Endothelial cell of umbilical vein (primary cell): ENCODE measurements at regions not wholly inside any gene's neighbourhood (a gene's known extent, or its start where the extent isn't known, plus 50 kb on each side); places are given as distances from the start of the nearest gene placed in this dataset.

Source experiments
- BruUV-seq: library from RNA; stranded (reverse); fragments of 400-500 nt; replicated peaks from 2 replicates; lab custom pipeline; 2021; lab: Mats Ljungman, UMichigan
- CTCF ChIA-PET: fragments of 300-600, 350-600 bp; sonication (Branson Sonifier 250); formaldehyde crosslinking; loops from one replicate; lab custom pipeline; 2021; ENCODE audit warnings: antibody characterized with exemption, inconsistent platforms; lab: Charles Lee
- POLR2A ChIA-PET: fragments of 300-600, 350-600 bp; sonication (Branson Sonifier 250); formaldehyde crosslinking; loops from one replicate; lab custom pipeline; 2021; ENCODE audit warnings: antibody characterized with exemption, inconsistent platforms; lab: Charles Lee
- DNase-seq: peaks from one replicate; pipeline ENCODE4 v3.0.0-alpha.2; 2011; ENCODE audit warnings: low read depth, low spot score
- FAIRE-seq: peaks from 2 replicates; lab custom pipeline; 2011; peaks lifted over from hg19 to GRCh38; lab: Jason Lieb, UNC
- H2AFZ ChIP-seq: 2 replicates; pipeline ENCODE4 v1.6.0; 2012; ENCODE audit warnings: low read depth, low read length, control low read depth, inconsistent platforms
- H3K27ac ChIP-seq: 2 replicates; pipeline ENCODE4 v1.5.1; 2011; ENCODE audit warnings: low read depth, mild to moderate bottlenecking, control low read depth, low read length, moderate library complexity; ENCODE audit not compliant: insufficient read depth
- H3K27me3 ChIP-seq, 2 experiments: 2 replicates each; pipeline versions ENCODE4 v1.6.0 to v1.6.1; 2011; ENCODE audit warnings: low read length in 2 of 2, mixed read lengths in 1 of 2; ENCODE audit not compliant: control insufficient read depth in 2 of 2, insufficient read depth in 2 of 2
- H3K36me3 ChIP-seq, 2 experiments: 2 replicates in 1 of 2; 3 replicates in 1 of 2; pipeline ENCODE4 v1.5.1; 2011; ENCODE audit warnings: low read length in 2 of 2, mild to moderate bottlenecking in 1 of 2, moderate library complexity in 1 of 2; ENCODE audit not compliant: control insufficient read depth in 2 of 2, insufficient read depth in 2 of 2; ENCODE audit errors: extremely low read depth in 1 of 2
- H3K4me1 ChIP-seq: 3 replicates; pipeline ENCODE4 v1.5.1; 2011; ENCODE audit warnings: mild to moderate bottlenecking, low read length; ENCODE audit not compliant: control insufficient read depth, insufficient read depth; ENCODE audit errors: extremely low read depth
- H3K4me2 ChIP-seq: 2 replicates; pipeline ENCODE4 v1.6.1; 2011; ENCODE audit warnings: low read length, control low read depth, mixed read lengths; ENCODE audit not compliant: insufficient read depth
- H3K4me3 ChIP-seq, 3 experiments: fragments of 200-600 bp in 1 of 3; sonication (generic), shearing (Covaris generic) in 1 of 3; replicated peaks in 1 of 3; 2 replicates each; pipeline ENCODE4 v1.5.1; 2011 to 2016; ENCODE audit warnings: control low read depth in 3 of 3, low read length in 3 of 3, mild to moderate bottlenecking in 2 of 3, inconsistent platforms in 1 of 3, low read depth in 1 of 3, moderate library complexity in 1 of 3; ENCODE audit not compliant: insufficient read depth in 1 of 3
- H3K79me2 ChIP-seq: 2 replicates; pipeline ENCODE4 v1.6.0; 2012; ENCODE audit warnings: low read length, inconsistent platforms; ENCODE audit not compliant: control insufficient read depth, insufficient read depth
- H3K9ac ChIP-seq: replicated peaks from 2 replicates; pipeline ENCODE3; 2011; ENCODE audit warnings: low read length, control low read depth; ENCODE audit not compliant: insufficient read depth; ENCODE audit errors: extremely low read depth
- H3K9me1 ChIP-seq: replicated peaks from 3 replicates; pipeline ENCODE4 v1.6.0; 2011; ENCODE audit warnings: mild to moderate bottlenecking, low read length; ENCODE audit not compliant: control insufficient read depth, insufficient read depth; ENCODE audit errors: extremely low read depth
- H3K9me3 ChIP-seq: replicated peaks from 2 replicates; pipeline ENCODE4 v1.5.1; 2012; ENCODE audit warnings: low read length, inconsistent platforms; ENCODE audit not compliant: control insufficient read depth, insufficient read depth
- H4K20me1 ChIP-seq: replicated peaks from 2 replicates; pipeline ENCODE3; 2011; ENCODE audit warnings: mild to moderate bottlenecking, low read length; ENCODE audit not compliant: control insufficient read depth, insufficient read depth; ENCODE audit errors: extremely low read depth
- EZH2 ChIP-seq: IDR thresholded peaks from 2 replicates; pipeline ENCODE4 v1.6.1; 2012; ENCODE audit warnings: borderline replicate concordance, low read depth, mild to moderate bottlenecking, moderate library complexity, low read length, inconsistent platforms; ENCODE audit not compliant: severe bottlenecking
- FOS ChIP-seq: IDR thresholded peaks from 2 replicates; pipeline ENCODE4 v1.6.1; 2011; ENCODE audit warnings: mild to moderate bottlenecking, low read length, moderate library complexity, borderline replicate concordance; ENCODE audit not compliant: insufficient read depth
- GATA2 ChIP-seq: IDR thresholded peaks from 2 replicates; pipeline ENCODE4 v1.7.0; 2011; ENCODE audit warnings: low read depth, mild to moderate bottlenecking, moderate library complexity, mixed read lengths, low read length; ENCODE audit not compliant: insufficient read length, insufficient read depth
- JUN ChIP-seq: IDR thresholded peaks from 2 replicates; pipeline ENCODE4 v1.6.1; 2011; ENCODE audit warnings: borderline replicate concordance, low read depth; ENCODE audit not compliant: insufficient read length, insufficient read depth
- MYC ChIP-seq: IDR thresholded peaks from one replicate; pipeline ENCODE4 v1.6.1; 2011; ENCODE audit warnings: mild to moderate bottlenecking, low read depth, low read length
- POLR2A ChIP-seq: IDR thresholded peaks from 2 replicates; pipeline ENCODE4 v1.6.1; 2012; ENCODE audit warnings: low read depth, mild to moderate bottlenecking, control low read depth, low read length
- POLR2AphosphoS5 ChIP-seq: IDR thresholded peaks from 2 replicates; pipeline ENCODE4 v1.6.1; 2012; ENCODE audit warnings: low read depth, mild to moderate bottlenecking, control low read depth, low read length, moderate library complexity; ENCODE audit not compliant: insufficient read depth
- dilution Hi-C: fragments of 300-500 bp; cut with MboI; formaldehyde crosslinking; loops from one replicate; pipeline ENCODE4 v1.15.0; 2019; ENCODE audit warnings: low sequenced_read_pairs; ENCODE audit not compliant: extremely low pct_ligation_motif_present
- intact Hi-C: fragments of 100-400 bp; cut with micrococcal nuclease; formaldehyde crosslinking; loops from one replicate; pipeline ENCODE4 v1.10.0; 2022
- TF ChIP-seq, protein P1 (sequence below), 2 donors: IDR thresholded peaks; 1 replicate in 1 of 2; 2 replicates in 1 of 2; pipeline ENCODE4 v1.5.1; 2011; ENCODE audit warnings: low read length in 2 of 2, mild to moderate bottlenecking in 2 of 2, moderate library complexity in 2 of 2, control low read depth in 1 of 2, inconsistent platforms in 1 of 2, low read depth in 1 of 2; ENCODE audit not compliant: insufficient read depth in 1 of 2; ENCODE audit errors: extremely low read depth in 1 of 2
- TF ChIP-seq, protein P2 (sequence below): IDR thresholded peaks from 2 replicates; pipeline ENCODE4 v1.6.1; 2011; ENCODE audit not compliant: insufficient read depth, insufficient read length

DNA sequence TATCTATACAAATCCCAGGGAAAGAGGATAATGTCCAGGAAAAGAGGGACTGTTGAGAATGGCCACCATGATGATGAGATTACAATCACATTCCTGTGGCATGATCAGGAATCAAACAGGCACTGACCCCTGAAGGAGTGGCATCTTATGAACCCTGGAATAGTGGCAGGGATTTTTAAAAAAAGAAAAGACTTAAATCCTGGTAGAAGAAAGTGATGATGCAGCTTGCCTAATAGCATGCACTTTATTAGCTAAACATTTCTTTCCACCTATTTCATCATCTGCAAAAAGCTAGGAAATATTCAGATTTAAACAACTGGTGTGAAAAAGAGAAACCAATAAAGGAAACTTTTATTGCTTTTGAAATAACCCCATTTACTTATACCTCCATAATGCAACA is 87.2 kb upstream of the FSHR start:
- Histone ChIP-seq H3K9ac (no peak overlapping the region), H3K9me3 (no peaks in the 10 kb centered on the region), H3K9me1 (no peaks in the 10 kb centered on the region), H3K36me3 (no peaks in the 10 kb centered on the region), H3K79me2 (no peaks in the 10 kb centered on the region), H3K27ac (no peak overlapping the region), H4K20me1 (no peaks in the 10 kb centered on the region), H3K27me3 (no peaks in the 10 kb centered on the region), H3K4me2 (no peak overlapping the region), H2AFZ (no peak overlapping the region), H3K4me3 (no peak overlapping the region), H3K4me1 (no peaks in the 10 kb centered on the region)
- DNase-seq (no peak), FAIRE-seq (no peak)
- intact Hi-C loops, result no loop called here
- no TSS peak for BruUV-seq
- ChIA-PET CTCF (no interaction called here), POLR2A (no interaction called here)
- dilution Hi-C loops, result no loop called here
- TF ChIP-seq MYC (no peak), FOS (no peak), POLR2A (no peak)

DNA sequence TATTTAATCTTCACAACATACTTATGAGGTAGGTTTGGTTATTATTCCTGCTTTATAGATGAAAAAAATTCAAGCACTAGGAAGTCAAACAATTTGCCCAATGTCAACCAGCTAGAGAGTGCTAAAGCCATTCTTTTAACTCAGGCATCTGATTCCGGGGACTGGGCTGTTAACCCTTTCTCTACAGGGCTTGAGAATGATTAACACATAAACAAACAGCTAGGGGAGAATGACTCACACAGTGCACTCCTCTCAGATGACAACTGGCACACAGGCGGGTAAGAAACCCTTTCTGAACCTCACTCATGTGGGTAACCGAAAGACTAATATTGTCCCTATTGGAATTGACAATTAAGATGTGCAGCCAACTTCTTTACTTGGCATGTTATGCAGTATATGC is 86.3 kb upstream of the FSHR start:
- H3K4me1 ChIP-seq, result no peaks in the 10 kb centered on the region
- no peaks in the 10 kb centered on the region for H3K9me3 ChIP-seq
- H3K9ac ChIP-seq, result no peak overlapping the region
- BruUV-seq, result no TSS peak
- no peaks in the 10 kb centered on the region for H3K36me3 ChIP-seq
- FAIRE-seq, result no peak
- no peak for DNase-seq
- no peaks in the 10 kb centered on the region for H4K20me1 ChIP-seq
- dilution Hi-C loops, result no loop called here
- no peaks in the 10 kb centered on the region for H3K79me2 ChIP-seq
- H3K4me3 ChIP-seq, result no peak overlapping the region
- ChIA-PET POLR2A (no interaction called here), CTCF (no interaction called here)
- no peak overlapping the region for H3K27ac ChIP-seq
- H3K27me3 ChIP-seq, result no peaks in the 10 kb centered on the region
- intact Hi-C loops, result no loop called here
- no peaks in the 10 kb centered on the region for H3K9me1 ChIP-seq
- no peak overlapping the region for H3K4me2 ChIP-seq
- no peak overlapping the region for H2AFZ ChIP-seq
- TF ChIP-seq POLR2A, result no peak
- TF ChIP-seq FOS, result no peak
- no peak for TF ChIP-seq MYC
- TF ChIP-seq GATA2, result no peak
- TF ChIP-seq, protein P1, sequence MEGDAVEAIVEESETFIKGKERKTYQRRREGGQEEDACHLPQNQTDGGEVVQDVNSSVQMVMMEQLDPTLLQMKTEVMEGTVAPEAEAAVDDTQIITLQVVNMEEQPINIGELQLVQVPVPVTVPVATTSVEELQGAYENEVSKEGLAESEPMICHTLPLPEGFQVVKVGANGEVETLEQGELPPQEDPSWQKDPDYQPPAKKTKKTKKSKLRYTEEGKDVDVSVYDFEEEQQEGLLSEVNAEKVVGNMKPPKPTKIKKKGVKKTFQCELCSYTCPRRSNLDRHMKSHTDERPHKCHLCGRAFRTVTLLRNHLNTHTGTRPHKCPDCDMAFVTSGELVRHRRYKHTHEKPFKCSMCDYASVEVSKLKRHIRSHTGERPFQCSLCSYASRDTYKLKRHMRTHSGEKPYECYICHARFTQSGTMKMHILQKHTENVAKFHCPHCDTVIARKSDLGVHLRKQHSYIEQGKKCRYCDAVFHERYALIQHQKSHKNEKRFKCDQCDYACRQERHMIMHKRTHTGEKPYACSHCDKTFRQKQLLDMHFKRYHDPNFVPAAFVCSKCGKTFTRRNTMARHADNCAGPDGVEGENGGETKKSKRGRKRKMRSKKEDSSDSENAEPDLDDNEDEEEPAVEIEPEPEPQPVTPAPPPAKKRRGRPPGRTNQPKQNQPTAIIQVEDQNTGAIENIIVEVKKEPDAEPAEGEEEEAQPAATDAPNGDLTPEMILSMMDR (IDR thresholded peaks at IDR 0.05; ENCODE audit: extremely low read depth in 1 of 2, insufficient read depth in 1 of 2, low read depth in 1 of 2, low read length in 2 of 2), result no peak
- no peak for TF ChIP-seq EZH2
- no peak for TF ChIP-seq POLR2AphosphoS5
- TF ChIP-seq JUN, result no peak
- TF ChIP-seq, protein P2, sequence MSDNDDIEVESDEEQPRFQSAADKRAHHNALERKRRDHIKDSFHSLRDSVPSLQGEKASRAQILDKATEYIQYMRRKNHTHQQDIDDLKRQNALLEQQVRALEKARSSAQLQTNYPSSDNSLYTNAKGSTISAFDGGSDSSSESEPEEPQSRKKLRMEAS, result no peak
